ENCODE measurements at regions not wholly inside any gene's neighbourhood (a gene's known extent, or its start where the extent isn't known, plus 50 kb on each side); places are given as distances from the start of the nearest gene placed in this dataset.

GRCh38 chr13:47459512-47459911, 541.6 kb downstream of the SUCLA2 start:
- Histone ChIP-seq H3K4me3 (no peak overlapping the region), H3K36me3 (no peaks in the 10 kb centered on the region), H3K27ac (no peak overlapping the region), H3K4me1 (no peaks in the 10 kb centered on the region), H3K9me3 (no peaks in the 10 kb centered on the region), H3K27me3 (no peaks in the 10 kb centered on the region)
- no peak for DNase-seq (ENCODE audit: low spot score in 2 of 2)
- intact Hi-C loops (cut with DNase I; ENCODE audit: low total_unique reads): no loop called here
- no peak for TF ChIP-seq POLR2AphosphoS5 (IDR thresholded peaks at IDR 0.05)
- no peak for TF ChIP-seq POLR2A (IDR thresholded peaks at IDR 0.05)
- TF ChIP-seq, protein P1, sequence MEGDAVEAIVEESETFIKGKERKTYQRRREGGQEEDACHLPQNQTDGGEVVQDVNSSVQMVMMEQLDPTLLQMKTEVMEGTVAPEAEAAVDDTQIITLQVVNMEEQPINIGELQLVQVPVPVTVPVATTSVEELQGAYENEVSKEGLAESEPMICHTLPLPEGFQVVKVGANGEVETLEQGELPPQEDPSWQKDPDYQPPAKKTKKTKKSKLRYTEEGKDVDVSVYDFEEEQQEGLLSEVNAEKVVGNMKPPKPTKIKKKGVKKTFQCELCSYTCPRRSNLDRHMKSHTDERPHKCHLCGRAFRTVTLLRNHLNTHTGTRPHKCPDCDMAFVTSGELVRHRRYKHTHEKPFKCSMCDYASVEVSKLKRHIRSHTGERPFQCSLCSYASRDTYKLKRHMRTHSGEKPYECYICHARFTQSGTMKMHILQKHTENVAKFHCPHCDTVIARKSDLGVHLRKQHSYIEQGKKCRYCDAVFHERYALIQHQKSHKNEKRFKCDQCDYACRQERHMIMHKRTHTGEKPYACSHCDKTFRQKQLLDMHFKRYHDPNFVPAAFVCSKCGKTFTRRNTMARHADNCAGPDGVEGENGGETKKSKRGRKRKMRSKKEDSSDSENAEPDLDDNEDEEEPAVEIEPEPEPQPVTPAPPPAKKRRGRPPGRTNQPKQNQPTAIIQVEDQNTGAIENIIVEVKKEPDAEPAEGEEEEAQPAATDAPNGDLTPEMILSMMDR (IDR thresholded peaks at IDR 0.05): no peak

DNA sequence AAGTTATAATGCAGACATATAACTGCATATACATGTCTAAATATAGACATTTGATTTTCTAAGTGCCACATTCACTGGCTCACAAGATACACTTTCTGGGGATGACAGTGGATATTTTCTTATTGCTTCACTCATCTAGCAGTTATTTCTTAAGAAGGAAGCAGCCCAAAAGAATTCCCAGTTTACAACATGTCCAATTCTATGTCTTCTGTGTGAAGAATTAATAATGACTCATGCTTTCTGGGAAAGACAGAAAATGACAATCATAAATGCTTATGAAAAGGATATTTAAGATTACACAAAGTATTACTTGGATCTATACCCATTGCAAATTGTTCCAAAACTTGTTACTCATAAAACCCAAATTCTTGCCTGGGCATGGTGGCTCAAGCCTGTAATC, 543.4 kb downstream of the SUCLA2 start:
- Histone ChIP-seq H3K4me3 (no peak overlapping the region), H3K9me3 (no peaks in the 10 kb centered on the region), H3K27me3 (no peaks in the 10 kb centered on the region), H3K27ac (no peak overlapping the region), H3K4me1 (no peaks in the 10 kb centered on the region), H3K36me3 (no peaks in the 10 kb centered on the region)
- intact Hi-C loops (cut with DNase I; ENCODE audit: low total_unique reads): no loop called here
- no peak for DNase-seq (ENCODE audit: low spot score in 2 of 2)
- TF ChIP-seq, protein P1 (IDR thresholded peaks at IDR 0.05): no peak
- TF ChIP-seq POLR2AphosphoS5 (IDR thresholded peaks at IDR 0.05): no peak
- no peak for TF ChIP-seq POLR2A (IDR thresholded peaks at IDR 0.05)

DNA sequence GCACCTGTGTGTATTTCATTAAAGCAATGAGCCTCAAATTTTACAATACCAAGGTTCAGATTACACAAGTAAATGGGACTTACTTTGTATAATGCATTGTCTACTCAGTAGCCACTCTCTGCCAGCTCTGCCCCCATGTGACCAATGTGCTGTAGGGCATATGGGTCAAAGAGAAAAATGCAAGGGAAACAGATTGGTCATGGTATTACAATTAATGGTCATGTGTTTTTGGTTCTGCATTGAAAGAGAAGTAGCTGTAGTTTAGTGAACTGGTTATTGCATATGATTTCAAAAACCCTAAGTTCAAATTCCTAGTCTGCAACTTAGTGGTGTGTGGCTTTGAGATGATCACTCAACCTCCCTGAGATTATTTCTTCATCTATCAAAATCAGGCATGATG, 545.4 kb downstream of the SUCLA2 start:
- no peaks in the 10 kb centered on the region for H3K4me1 ChIP-seq
- TF ChIP-seq, protein P1 (IDR thresholded peaks at IDR 0.05): no peak
- no peaks in the 10 kb centered on the region for H3K9me3 ChIP-seq
- no peak overlapping the region for H3K27ac ChIP-seq
- no peaks in the 10 kb centered on the region for H3K27me3 ChIP-seq
- no peak for DNase-seq (ENCODE audit: low spot score in 2 of 2)
- H3K36me3 ChIP-seq: no peaks in the 10 kb centered on the region
- intact Hi-C loops (cut with DNase I; ENCODE audit: low total_unique reads): no loop called here
- no peak overlapping the region for H3K4me3 ChIP-seq

DNA sequence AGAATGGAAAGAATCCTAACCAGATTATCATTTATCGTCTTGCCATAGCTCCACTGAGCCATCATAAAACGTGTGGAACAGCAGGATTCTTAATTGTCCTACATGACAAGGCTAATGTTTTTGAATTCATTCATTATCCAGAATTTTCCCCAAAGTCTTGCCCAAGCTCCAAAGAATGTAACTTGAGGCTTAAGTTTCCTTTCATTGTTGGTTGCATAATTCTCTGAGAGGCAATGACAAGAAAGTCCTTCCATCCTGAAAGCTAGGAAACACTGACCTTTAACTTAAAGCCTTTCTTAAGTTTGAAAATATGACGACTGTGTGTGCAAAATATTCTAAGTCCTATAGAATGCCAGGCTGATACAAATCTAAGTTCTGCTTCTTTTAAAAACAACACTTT, 546.1 kb downstream of the SUCLA2 start:
- Histone ChIP-seq H3K27ac (no peak overlapping the region), H3K4me1 (no peaks in the 10 kb centered on the region), H3K9me3 (no peaks in the 10 kb centered on the region), H3K27me3 (no peaks in the 10 kb centered on the region), H3K36me3 (no peaks in the 10 kb centered on the region), H3K4me3 (no peak overlapping the region)
- no peak for DNase-seq (ENCODE audit: low spot score in 2 of 2)
- TF ChIP-seq, protein P1 (IDR thresholded peaks at IDR 0.05): no peak
- no peak for TF ChIP-seq POLR2AphosphoS5 (IDR thresholded peaks at IDR 0.05)
- TF ChIP-seq POLR2A (IDR thresholded peaks at IDR 0.05): no peak
- intact Hi-C loops (cut with DNase I; ENCODE audit: low total_unique reads): no loop called here

GRCh38 chr13:47437406-47437805, 540.6 kb upstream of the HTR2A start:
- H3K27ac ChIP-seq: no peak overlapping the region
- TF ChIP-seq POLR2A (IDR thresholded peaks at IDR 0.05) (no peak), POLR2AphosphoS5 (IDR thresholded peaks at IDR 0.05) (no peak)
- TF ChIP-seq, protein P1 (IDR thresholded peaks at IDR 0.05): no peak
- H3K9me3 ChIP-seq: no peaks in the 10 kb centered on the region
- H3K4me3 ChIP-seq: no peak overlapping the region
- DNase-seq (ENCODE audit: low spot score in 2 of 2): no peak
- no peaks in the 10 kb centered on the region for H3K36me3 ChIP-seq
- intact Hi-C loops (cut with DNase I; ENCODE audit: low total_unique reads): no loop called here
- H3K27me3 ChIP-seq: no peaks in the 10 kb centered on the region
- H3K4me1 ChIP-seq: no peaks in the 10 kb centered on the region
